Stomach (tissue), 8 donors: ENCODE measurements at regions not wholly inside any gene's neighbourhood (a gene's known extent, or its start where the extent isn't known, plus 50 kb on each side); places are given as distances from the start of the nearest gene placed in this dataset.

Source experiments
- DNase-seq, 2 donors: peaks; one replicate each; pipeline versions ENCODE4 v3.0.0 to v3.0.0-alpha.2; 2013 to 2019
- H3K27ac ChIP-seq, 5 donors: fragments of 200-600 bp in 4 of 5; sonication (generic) in 4 of 5; one replicate each; pipeline ENCODE4 v1.5.1; 2013 to 2019; ENCODE audit warnings: mild to moderate bottlenecking in 1 of 5, moderate library complexity in 1 of 5
- H3K27me3 ChIP-seq, 3 donors: fragments of 200-600 bp; sonication (generic); one replicate each; pipeline ENCODE4 v1.5.1; 2017 to 2019; ENCODE audit warnings: mixed run types in 1 of 3
- H3K36me3 ChIP-seq, 4 donors: fragments of 200-600 bp; sonication (generic); 1 replicate in 3 of 4; 2 replicates in 1 of 4; pipeline ENCODE4 v1.5.1; 2016 to 2019
- H3K4me1 ChIP-seq, 4 donors: fragments of 200-600 bp; sonication (generic); one replicate each; pipeline ENCODE4 v1.5.1; 2016 to 2019
- H3K4me3 ChIP-seq, 4 donors: fragments of 200-600 bp; sonication (generic) in 3 of 4; one replicate each; pipeline ENCODE4 v1.5.1; 2016 to 2019; ENCODE audit warnings: mild to moderate bottlenecking in 1 of 4
- H3K9me3 ChIP-seq, 4 donors: fragments of 200-600 bp; sonication (generic); one replicate each; pipeline ENCODE4 v1.5.1; 2016 to 2019
- CTCF ChIP-seq, 7 experiments: fragments of 450-650 bp in 4 of 7; fragments of 200-600 bp in 3 of 7; sonication (generic) in 3 of 7; IDR thresholded peaks; one replicate each; pipeline ENCODE4 v1.5.1; 2016 to 2019; ENCODE audit warnings: antibody characterized with exemption in 7 of 7, control low read depth in 2 of 7, mild to moderate bottlenecking in 1 of 7
- EP300 ChIP-seq: sonication (generic); formaldehyde crosslinking; IDR thresholded peaks from one replicate; pipeline ENCODE4 v1.6.1; 2017; ENCODE audit warnings: antibody characterized with exemption
- POLR2A ChIP-seq, 4 donors: fragments of 450-650 bp; IDR thresholded peaks; one replicate each; pipeline ENCODE4 v1.6.1; 2016; ENCODE audit warnings: antibody characterized with exemption in 4 of 4, control low read depth in 2 of 4, mild to moderate bottlenecking in 1 of 4, moderate library complexity in 1 of 4
- POLR2AphosphoS5 ChIP-seq, 3 donors: sonication (generic); formaldehyde crosslinking; IDR thresholded peaks; one replicate each; pipeline ENCODE4 v1.6.1; 2016; ENCODE audit warnings: antibody characterized with exemption in 3 of 3
- WGBS, 5 donors: extraction: QIAGEN DNeasy Blood & Tissue Kit in 3 of 5; methylation state at CpG; one replicate each; pipeline versions ENCODE4 v1.1.5 to v1.1.7; 2013 to 2018; 5-methylcytosine and 5-hydroxymethylcytosine counted together
- intact Hi-C: fragments of 100-400 bp; cut with DNase I; formaldehyde crosslinking; loops from one replicate; pipeline ENCODE4 v1.15.1; 2023; ENCODE audit warnings: low total_unique reads
- donor health status: healthy with polysubstance abuse.
- donor health status: Bipolar disorder and iron deficiency.
- donor health status: healthy.

GRCh38 chr6:154625721-154626120 lies 107.5 kb upstream of the SCAF8 start:
- Histone ChIP-seq H3K4me3 (no peak overlapping the region), H3K27ac (no peak overlapping the region), H3K9me3 (no peaks in the 10 kb centered on the region), H3K36me3 (no peaks in the 10 kb centered on the region), H3K4me1 (peaks cover 6 to 31% (median 16%) of the 10 kb centered on the region in 4 donors), H3K27me3 (no peaks in the 10 kb centered on the region)
- TF ChIP-seq POLR2AphosphoS5 (IDR thresholded peaks at IDR 0.05) (no peak), CTCF (IDR thresholded peaks at IDR 0.05) (no peak), POLR2A (IDR thresholded peaks at IDR 0.05) (no peak), EP300 (no peak)
- 56 to 82% (median 75%) methylated on average over 3 of the region's 3 CpGs for WGBS, 5 donors
- no peak for DNase-seq
- intact Hi-C loops: no loop called here

- WGBS, 5 donors: 90 to 97% (median 94%) methylated on average over 1 of the region's 1 CpG
- Histone ChIP-seq H3K9me3 (peaks cover 0 to 8% (median 2%) of the 10 kb centered on the region in 4 donors), H3K36me3 (no peaks in the 10 kb centered on the region), H3K27ac (no peak overlapping the region), H3K4me3 (no peak overlapping the region), H3K4me1 (peaks cover 0 to 5% (median 4%) of the 10 kb centered on the region in 4 donors), H3K27me3 (no peaks in the 10 kb centered on the region)
- intact Hi-C loops: no loop called here
- no peak for TF ChIP-seq POLR2AphosphoS5 (IDR thresholded peaks at IDR 0.05)
- no peak for TF ChIP-seq CTCF (IDR thresholded peaks at IDR 0.05)
- TF ChIP-seq EP300: no peak
- no peak for TF ChIP-seq POLR2A (IDR thresholded peaks at IDR 0.05)
- DNase-seq: no peak
Observed at GRCh38 chr6:154629127-154629526, 104.1 kb upstream of the SCAF8 start.

GRCh38 chr6:154632119-154632518 lies 101.1 kb upstream of the SCAF8 start:
- intact Hi-C loops: no loop called here
- no peak overlapping the region for H3K4me3 ChIP-seq
- peak in 1 of 2 donors; percentile 40 for DNase-seq
- peak overlapping the region in 1 of 5 donors; percentile 8 for H3K27ac ChIP-seq
- H3K27me3 ChIP-seq: no peaks in the 10 kb centered on the region
- H3K4me1 ChIP-seq: peaks cover 0 to 5% (median 2%) of the 10 kb centered on the region in 4 donors
- H3K36me3 ChIP-seq: no peaks in the 10 kb centered on the region
- TF ChIP-seq POLR2AphosphoS5 (IDR thresholded peaks at IDR 0.05) (no peak), POLR2A (IDR thresholded peaks at IDR 0.05) (no peak), EP300 (no peak), CTCF (IDR thresholded peaks at IDR 0.05) (no peak)
- WGBS, 5 donors: 15 to 32% (median 21%) methylated on average over 2 of the region's 2 CpGs
- peaks cover 0 to 8% (median 2%) of the 10 kb centered on the region in 4 donors for H3K9me3 ChIP-seq

- peaks cover 0 to 8% (median 2%) of the 10 kb centered on the region in 4 donors for H3K9me3 ChIP-seq
- no peak overlapping the region for H3K27ac ChIP-seq
- no peak for TF ChIP-seq EP300
- TF ChIP-seq CTCF (IDR thresholded peaks at IDR 0.05): no peak
- no peak for TF ChIP-seq POLR2AphosphoS5 (IDR thresholded peaks at IDR 0.05)
- no peak for TF ChIP-seq POLR2A (IDR thresholded peaks at IDR 0.05)
- H3K27me3 ChIP-seq: no peaks in the 10 kb centered on the region
- 79 to 94% (median 93%) methylated on average over 4 of the region's 4 CpGs for WGBS, 5 donors
- no peak overlapping the region for H3K4me3 ChIP-seq
- no peaks in the 10 kb centered on the region for H3K4me1 ChIP-seq
- DNase-seq: no peak
- intact Hi-C loops: no loop called here
- no peaks in the 10 kb centered on the region for H3K36me3 ChIP-seq
Observed at GRCh38 chr6:154637392-154637791, 95.8 kb upstream of the SCAF8 start.
